GM10266 (cell line): ENCODE measurements at regions not wholly inside any gene's neighbourhood (a gene's known extent, or its start where the extent isn't known, plus 50 kb on each side); places are given as distances from the start of the nearest gene placed in this dataset.
A peak's percentile ranks its signal among the peaks of the same experiment; 100 is the strongest.
"Not testable (repeated sequence)": the region's sequence is repeated elsewhere in the genome, so short reads cannot be mapped to it uniquely, and the experiment has no call there.

Source experiments
- DNase-seq: peaks from one replicate; pipeline ENCODE4 v3.0.0; 2012; ENCODE audit errors: extremely low spot score
- CTCF ChIP-seq: IDR thresholded peaks from 2 replicates; pipeline ENCODE4 v1.5.1; 2012; ENCODE audit warnings: mild to moderate bottlenecking, low read depth; ENCODE audit not compliant: control insufficient read depth, insufficient read depth; ENCODE audit errors: missing control alignments

- no peak for DNase-seq
- no peak for TF ChIP-seq CTCF
Measured at GRCh38 chrX:19198473-19198872, 76.2 kb upstream of the ADGRG2 start.

GRCh38 chrX:19202171-19202570, 79.9 kb upstream of the ADGRG2 start:
- no peak for TF ChIP-seq CTCF

GRCh38 chrX:19204636-19205035, 82.4 kb upstream of the ADGRG2 start:
- DNase-seq: no peak
- TF ChIP-seq CTCF: no peak

More at GRCh38 chrX:19202171-19202570, 79.9 kb upstream of the ADGRG2 start:
- no peak for DNase-seq

GRCh38 chrX:19212037-19212436, 89.8 kb upstream of the ADGRG2 start:
- no peak for TF ChIP-seq CTCF
- DNase-seq: no peak

- DNase-seq: no peak
Measured at GRCh38 chrX:19213610-19214152, 91.4 kb upstream of the ADGRG2 start.

GRCh38 chrX:19214311-19214710, 92.0 kb upstream of the ADGRG2 start:
- no peak for TF ChIP-seq CTCF
- DNase-seq: no peak

More at GRCh38 chrX:19213610-19214152, 91.4 kb upstream of the ADGRG2 start:
- TF ChIP-seq CTCF: no peak

GRCh38 chrX:19225909-19226308, 103.6 kb upstream of the ADGRG2 start:
- TF ChIP-seq CTCF: no peak
- peak; percentile 14 for DNase-seq

GRCh38 chrX:19229896-19230295, 107.6 kb upstream of the ADGRG2 start:
- not testable (repeated sequence) for DNase-seq
